HEK293 (cell line): ENCODE measurements at regions not wholly inside any gene's neighbourhood (a gene's known extent, or its start where the extent isn't known, plus 50 kb on each side); places are given as distances from the start of the nearest gene placed in this dataset.

Source experiments
- CTCF ChIA-PET: fragments of 350-600 bp; formaldehyde crosslinking; extraction: SDS; loops from one replicate; lab custom pipeline; 2021; ENCODE audit warnings: antibody characterized with exemption; lab: Yijun Ruan, JAX
- POLR2A ChIA-PET: fragments of 300-600 bp; formaldehyde crosslinking; extraction: SDS; loops from one replicate; lab custom pipeline; 2020; ENCODE audit warnings: antibody characterized with exemption, inconsistent platforms; lab: Yijun Ruan, JAX
- H3K27ac ChIP-seq: fragments of 200-500 bp; sonication (Bioruptor generic); 2 replicates; pipeline ENCODE4 v1.5.1; 2014; ENCODE audit warnings: low read depth, low read length, control low read depth, inconsistent platforms; ENCODE audit errors: extremely low read depth
- H3K36me3 ChIP-seq, 2 experiments: fragments of 200-500 bp in 1 of 2; sonication (Bioruptor generic) in 1 of 2; 1 replicate in 1 of 2; 2 replicates in 1 of 2; pipeline ENCODE4 v1.5.1; 2014 to 2017; ENCODE audit warnings: inconsistent platforms in 2 of 2, low read length in 2 of 2; ENCODE audit not compliant: control insufficient read depth in 2 of 2, insufficient read depth in 1 of 2
- H3K4me1 ChIP-seq: fragments of 200-500 bp; sonication (Bioruptor generic); 2 replicates; pipeline ENCODE4 v1.5.1; 2014; ENCODE audit warnings: mild to moderate bottlenecking, low read length, inconsistent platforms; ENCODE audit not compliant: control insufficient read depth, insufficient read depth
- H3K4me3 ChIP-seq: 2 replicates; pipeline ENCODE4 v1.5.1; 2011; ENCODE audit warnings: low read depth, mild to moderate bottlenecking, control low read depth, low read length, moderate library complexity
- H3K9me3 ChIP-seq: fragments of 200-500 bp; sonication (Bioruptor generic); 2 replicates; pipeline ENCODE4 v1.5.1; 2014; ENCODE audit warnings: low read depth, low read length, inconsistent platforms; ENCODE audit not compliant: control insufficient read depth, insufficient read depth
- PRDM4 ChIP-seq: fragments of 450-650 bp; formaldehyde crosslinking; IDR thresholded peaks from 2 replicates; pipeline ENCODE4 v1.5.1; 2017; ENCODE audit warnings: missing biosample characterization, missing genetic modification characterization
- REST ChIP-seq: fragments of 450-650 bp; formaldehyde crosslinking; IDR thresholded peaks from 2 replicates; pipeline ENCODE4 v1.5.1; 2016; ENCODE audit warnings: missing biosample characterization, missing genetic modification characterization
- SETDB1 ChIP-seq: IDR thresholded peaks from one replicate; pipeline ENCODE4 v1.6.1; 2017; ENCODE audit warnings: mild to moderate bottlenecking, low read length, moderate library complexity, mixed read lengths; ENCODE audit not compliant: insufficient read length
- ZNF274 ChIP-seq, 2 experiments: fragments of 200-500 bp in 1 of 2; fragments of 450-650 bp in 1 of 2; sonication (Bioruptor generic) in 1 of 2; formaldehyde crosslinking in 1 of 2; IDR thresholded peaks; 2 replicates each; pipeline versions ENCODE4 v1.5.1 to v1.6.1; 2014 to 2016; ENCODE audit warnings: borderline replicate concordance in 1 of 2, inconsistent platforms in 1 of 2, low read length in 1 of 2, missing biosample characterization in 1 of 2, missing genetic modification characterization in 1 of 2
- ZNF354C ChIP-seq: fragments of 450-650 bp; formaldehyde crosslinking; IDR thresholded peaks from 2 replicates; pipeline ENCODE4 v1.5.1; 2016; ENCODE audit warnings: missing biosample characterization, missing genetic modification characterization, low read depth, borderline replicate concordance
- ZNF362 ChIP-seq: fragments of 450-650 bp; formaldehyde crosslinking; IDR thresholded peaks from 2 replicates; pipeline ENCODE4 v1.5.1; 2016; ENCODE audit warnings: missing biosample characterization, missing genetic modification characterization
- ZNF423 ChIP-seq: fragments of 450-650 bp; formaldehyde crosslinking; IDR thresholded peaks from 2 replicates; pipeline ENCODE4 v1.5.1; 2016; ENCODE audit warnings: missing biosample characterization, missing genetic modification characterization
- ZNF529 ChIP-seq: fragments of 450-650 bp; formaldehyde crosslinking; IDR thresholded peaks from 2 replicates; pipeline ENCODE4 v1.5.1; 2017; ENCODE audit warnings: missing genetic modification characterization, missing biosample characterization; ENCODE audit not compliant: insufficient replicate concordance
- ZNF768 ChIP-seq: fragments of 450-650 bp; formaldehyde crosslinking; IDR thresholded peaks from 2 replicates; pipeline ENCODE4 v1.5.1; 2018; ENCODE audit warnings: missing biosample characterization, mild to moderate bottlenecking, missing genetic modification characterization
- ZNF776 ChIP-seq: fragments of 450-650 bp; formaldehyde crosslinking; IDR thresholded peaks from 2 replicates; pipeline ENCODE4 v1.5.0; 2017; ENCODE audit warnings: missing biosample characterization, missing genetic modification characterization, borderline replicate concordance
- TF ChIP-seq, protein P1 (sequence below): fragments of 450-650 bp; formaldehyde crosslinking; IDR thresholded peaks from 2 replicates; pipeline ENCODE4 v1.5.1; 2016; ENCODE audit warnings: missing biosample characterization, missing genetic modification characterization
- TF ChIP-seq, protein P2 (sequence below): fragments of 450-650 bp; formaldehyde crosslinking; IDR thresholded peaks from 2 replicates; pipeline ENCODE4 v1.5.1; 2016; ENCODE audit warnings: missing biosample characterization, missing genetic modification characterization

DNA sequence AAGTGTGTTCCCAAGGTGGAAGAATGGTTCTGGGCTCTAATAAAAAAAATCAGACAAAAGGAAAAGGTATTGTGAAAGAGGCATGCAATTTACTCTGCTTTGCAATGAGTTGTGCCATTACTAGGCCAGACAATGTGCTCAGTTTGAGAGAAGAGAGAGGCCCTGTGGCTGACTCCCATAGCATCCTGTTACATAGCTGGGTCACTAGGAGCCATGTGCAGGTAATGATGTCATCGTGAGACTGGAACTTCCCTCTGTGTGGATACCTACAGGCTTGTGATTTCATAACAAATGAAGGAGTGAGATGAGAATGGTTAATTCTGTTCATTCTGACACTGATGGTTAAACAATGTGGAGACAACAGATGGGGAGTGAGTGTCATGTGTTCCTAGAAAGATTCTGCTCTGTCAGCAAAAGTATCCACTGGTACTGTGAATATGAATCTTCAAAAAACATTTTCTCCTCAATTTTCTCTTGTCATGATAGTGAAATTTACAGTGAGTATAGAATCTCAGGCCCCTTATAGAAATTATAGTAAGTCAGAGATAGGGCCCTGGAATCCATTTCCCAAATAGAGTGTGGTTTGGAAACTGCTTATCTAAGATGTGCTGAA is 648.7 kb upstream of the DPPA4 start (continued):
- no peak for TF ChIP-seq PRDM4 (tag by site-specific recombination)
- no peak for TF ChIP-seq ZNF529
- no peak for TF ChIP-seq ZNF423 (tag by site-specific recombination)
- TF ChIP-seq, all 188 proteins: peak for 0

DNA sequence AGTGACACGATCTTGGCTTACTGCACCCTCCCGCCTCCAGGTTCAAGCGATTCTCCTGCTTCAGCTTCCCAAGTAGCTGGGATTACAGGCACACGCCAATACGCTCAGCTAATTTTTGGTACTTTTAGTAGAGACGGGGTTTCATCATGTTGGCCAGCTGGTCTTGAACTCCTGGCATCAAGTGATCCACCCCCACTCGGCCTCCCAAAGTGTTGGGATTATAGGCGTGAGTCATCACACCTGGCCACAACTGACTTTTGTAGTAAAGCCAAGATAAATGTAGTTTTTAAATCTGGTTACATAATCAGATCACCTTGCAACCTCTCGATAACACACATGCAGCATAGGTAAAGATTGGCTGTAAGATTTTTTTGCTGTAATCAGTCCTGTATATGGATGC is 657.5 kb upstream of the DPPA4 start:
- CTCF ChIA-PET = no interaction called here

More for the DNA sequence above, 657.5 kb upstream of the DPPA4 start:
- Histone ChIP-seq H3K27ac (no peak overlapping the region), H3K36me3 (no peaks in the 10 kb centered on the region), H3K9me3 (no peaks in the 10 kb centered on the region), H3K4me1 (no peaks in the 10 kb centered on the region), H3K4me3 (no peak overlapping the region)
- TF ChIP-seq, protein P1, sequence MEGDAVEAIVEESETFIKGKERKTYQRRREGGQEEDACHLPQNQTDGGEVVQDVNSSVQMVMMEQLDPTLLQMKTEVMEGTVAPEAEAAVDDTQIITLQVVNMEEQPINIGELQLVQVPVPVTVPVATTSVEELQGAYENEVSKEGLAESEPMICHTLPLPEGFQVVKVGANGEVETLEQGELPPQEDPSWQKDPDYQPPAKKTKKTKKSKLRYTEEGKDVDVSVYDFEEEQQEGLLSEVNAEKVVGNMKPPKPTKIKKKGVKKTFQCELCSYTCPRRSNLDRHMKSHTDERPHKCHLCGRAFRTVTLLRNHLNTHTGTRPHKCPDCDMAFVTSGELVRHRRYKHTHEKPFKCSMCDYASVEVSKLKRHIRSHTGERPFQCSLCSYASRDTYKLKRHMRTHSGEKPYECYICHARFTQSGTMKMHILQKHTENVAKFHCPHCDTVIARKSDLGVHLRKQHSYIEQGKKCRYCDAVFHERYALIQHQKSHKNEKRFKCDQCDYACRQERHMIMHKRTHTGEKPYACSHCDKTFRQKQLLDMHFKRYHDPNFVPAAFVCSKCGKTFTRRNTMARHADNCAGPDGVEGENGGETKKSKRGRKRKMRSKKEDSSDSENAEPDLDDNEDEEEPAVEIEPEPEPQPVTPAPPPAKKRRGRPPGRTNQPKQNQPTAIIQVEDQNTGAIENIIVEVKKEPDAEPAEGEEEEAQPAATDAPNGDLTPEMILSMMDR (tag by site-specific recombination) = no peak
- TF ChIP-seq ZNF274 (IDR thresholded peaks at IDR 0.05; ENCODE audit: low read length) (no peak), ZNF274 (tag by site-specific recombination; IDR thresholded peaks at IDR 0.05; ENCODE audit: borderline replicate concordance) (no peak), ZNF776 (tag by site-specific recombination) (no peak), SETDB1 (no peak), ZNF362 (tag by site-specific recombination) (no peak), ZNF768 (tag by site-specific recombination) (no peak), ZNF529 (no peak), REST (tag by site-specific recombination) (no peak), ZNF354C (tag by site-specific recombination) (no peak)
- TF ChIP-seq, protein P2, sequence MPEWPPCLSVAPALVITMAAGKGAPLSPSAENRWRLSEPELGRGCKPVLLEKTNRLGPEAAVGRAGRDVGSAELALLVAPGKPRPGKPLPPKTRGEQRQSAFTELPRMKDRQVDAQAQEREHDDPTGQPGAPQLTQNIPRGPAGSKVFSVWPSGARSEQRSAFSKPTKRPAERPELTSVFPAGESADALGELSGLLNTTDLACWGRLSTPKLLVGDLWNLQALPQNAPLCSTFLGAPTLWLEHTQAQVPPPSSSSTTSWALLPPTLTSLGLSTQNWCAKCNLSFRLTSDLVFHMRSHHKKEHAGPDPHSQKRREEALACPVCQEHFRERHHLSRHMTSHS (tag by site-specific recombination) = no peak
- POLR2A ChIA-PET = no interaction called here
